WTC11 (cell line): ENCODE measurements at regions not wholly inside any gene's neighbourhood (a gene's known extent, or its start where the extent isn't known, plus 50 kb on each side); places are given as distances from the start of the nearest gene placed in this dataset.

Experiments
- KAT7 ChIP-seq: sonication (generic); formaldehyde crosslinking; IDR thresholded peaks from 2 replicates; pipeline ENCODE4 v1.8.1; 2023; ENCODE audit warnings: missing genetic modification reagents, mild to moderate bottlenecking, borderline replicate concordance
- MAX ChIP-seq: sonication (generic); formaldehyde crosslinking; IDR thresholded peaks from 2 replicates; pipeline ENCODE4 v1.8.0; 2022; ENCODE audit warnings: mild to moderate bottlenecking, missing genetic modification reagents
- NR2C2 ChIP-seq: sonication (generic); formaldehyde crosslinking; IDR thresholded peaks from 2 replicates; pipeline ENCODE4 v1.8.0; 2022; ENCODE audit warnings: mild to moderate bottlenecking, missing genetic modification reagents
- USF1 ChIP-seq: sonication (generic); formaldehyde crosslinking; IDR thresholded peaks from 2 replicates; pipeline ENCODE4 v1.8.0; 2022; ENCODE audit warnings: mild to moderate bottlenecking, missing genetic modification reagents
- ZNF423 ChIP-seq: fragments of 250-450 bp; sonication (Bioruptor Pico); IDR thresholded peaks from 2 replicates; pipeline ENCODE4 v2.1.2; 2022; ENCODE audit warnings: mild to moderate bottlenecking, moderate library complexity
- TF ChIP-seq, protein P1 (sequence below): fragments of 200-600 bp; IDR thresholded peaks from 2 replicates; pipeline ENCODE4 v1.8.0; 2022; ENCODE audit warnings: antibody characterized with exemption
- TF ChIP-seq, protein P2 (sequence below): sonication (generic); formaldehyde crosslinking; IDR thresholded peaks from 2 replicates; pipeline ENCODE4 v1.8.1; 2023; ENCODE audit warnings: mild to moderate bottlenecking, missing genetic modification reagents, moderate library complexity
- TF ChIP-seq, protein P3 (sequence below): sonication (generic); formaldehyde crosslinking; IDR thresholded peaks from 2 replicates; pipeline ENCODE4 v1.8.1; 2023; ENCODE audit warnings: mild to moderate bottlenecking, missing genetic modification reagents, borderline replicate concordance

DNA sequence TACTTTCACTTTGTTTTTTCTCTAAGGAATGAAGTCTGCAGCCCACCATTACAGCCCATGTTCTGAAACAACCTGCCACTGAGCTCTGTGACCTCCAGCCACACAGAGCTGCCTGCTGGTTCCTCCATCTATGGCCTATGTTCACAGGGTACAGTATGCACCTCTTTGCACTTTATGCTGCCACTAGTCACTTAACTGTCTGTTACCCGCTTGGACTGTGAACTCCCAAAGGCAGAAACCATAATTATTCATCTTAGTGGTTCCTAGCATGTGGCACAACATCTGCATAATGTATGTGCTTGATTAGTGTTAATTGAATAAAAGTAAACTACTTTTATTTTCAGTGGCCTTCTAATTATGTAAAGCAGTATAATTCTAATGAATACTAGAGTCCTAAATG, 95.5 kb upstream of the BET1 start:
- TF ChIP-seq NR2C2 (CRISPR knock-in tag) (no peak), KAT7 (CRISPR knock-in tag) (no peak), MAX (CRISPR knock-in tag) (no peak), USF1 (no peak), ZNF423 (no peak)
- TF ChIP-seq, protein P1, sequence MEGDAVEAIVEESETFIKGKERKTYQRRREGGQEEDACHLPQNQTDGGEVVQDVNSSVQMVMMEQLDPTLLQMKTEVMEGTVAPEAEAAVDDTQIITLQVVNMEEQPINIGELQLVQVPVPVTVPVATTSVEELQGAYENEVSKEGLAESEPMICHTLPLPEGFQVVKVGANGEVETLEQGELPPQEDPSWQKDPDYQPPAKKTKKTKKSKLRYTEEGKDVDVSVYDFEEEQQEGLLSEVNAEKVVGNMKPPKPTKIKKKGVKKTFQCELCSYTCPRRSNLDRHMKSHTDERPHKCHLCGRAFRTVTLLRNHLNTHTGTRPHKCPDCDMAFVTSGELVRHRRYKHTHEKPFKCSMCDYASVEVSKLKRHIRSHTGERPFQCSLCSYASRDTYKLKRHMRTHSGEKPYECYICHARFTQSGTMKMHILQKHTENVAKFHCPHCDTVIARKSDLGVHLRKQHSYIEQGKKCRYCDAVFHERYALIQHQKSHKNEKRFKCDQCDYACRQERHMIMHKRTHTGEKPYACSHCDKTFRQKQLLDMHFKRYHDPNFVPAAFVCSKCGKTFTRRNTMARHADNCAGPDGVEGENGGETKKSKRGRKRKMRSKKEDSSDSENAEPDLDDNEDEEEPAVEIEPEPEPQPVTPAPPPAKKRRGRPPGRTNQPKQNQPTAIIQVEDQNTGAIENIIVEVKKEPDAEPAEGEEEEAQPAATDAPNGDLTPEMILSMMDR = no peak
- TF ChIP-seq, protein P2, sequence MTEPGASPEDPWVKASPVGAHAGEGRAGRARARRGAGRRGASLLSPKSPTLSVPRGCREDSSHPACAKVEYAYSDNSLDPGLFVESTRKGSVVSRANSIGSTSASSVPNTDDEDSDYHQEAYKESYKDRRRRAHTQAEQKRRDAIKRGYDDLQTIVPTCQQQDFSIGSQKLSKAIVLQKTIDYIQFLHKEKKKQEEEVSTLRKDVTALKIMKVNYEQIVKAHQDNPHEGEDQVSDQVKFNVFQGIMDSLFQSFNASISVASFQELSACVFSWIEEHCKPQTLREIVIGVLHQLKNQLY = no peak
- TF ChIP-seq, protein P3, sequence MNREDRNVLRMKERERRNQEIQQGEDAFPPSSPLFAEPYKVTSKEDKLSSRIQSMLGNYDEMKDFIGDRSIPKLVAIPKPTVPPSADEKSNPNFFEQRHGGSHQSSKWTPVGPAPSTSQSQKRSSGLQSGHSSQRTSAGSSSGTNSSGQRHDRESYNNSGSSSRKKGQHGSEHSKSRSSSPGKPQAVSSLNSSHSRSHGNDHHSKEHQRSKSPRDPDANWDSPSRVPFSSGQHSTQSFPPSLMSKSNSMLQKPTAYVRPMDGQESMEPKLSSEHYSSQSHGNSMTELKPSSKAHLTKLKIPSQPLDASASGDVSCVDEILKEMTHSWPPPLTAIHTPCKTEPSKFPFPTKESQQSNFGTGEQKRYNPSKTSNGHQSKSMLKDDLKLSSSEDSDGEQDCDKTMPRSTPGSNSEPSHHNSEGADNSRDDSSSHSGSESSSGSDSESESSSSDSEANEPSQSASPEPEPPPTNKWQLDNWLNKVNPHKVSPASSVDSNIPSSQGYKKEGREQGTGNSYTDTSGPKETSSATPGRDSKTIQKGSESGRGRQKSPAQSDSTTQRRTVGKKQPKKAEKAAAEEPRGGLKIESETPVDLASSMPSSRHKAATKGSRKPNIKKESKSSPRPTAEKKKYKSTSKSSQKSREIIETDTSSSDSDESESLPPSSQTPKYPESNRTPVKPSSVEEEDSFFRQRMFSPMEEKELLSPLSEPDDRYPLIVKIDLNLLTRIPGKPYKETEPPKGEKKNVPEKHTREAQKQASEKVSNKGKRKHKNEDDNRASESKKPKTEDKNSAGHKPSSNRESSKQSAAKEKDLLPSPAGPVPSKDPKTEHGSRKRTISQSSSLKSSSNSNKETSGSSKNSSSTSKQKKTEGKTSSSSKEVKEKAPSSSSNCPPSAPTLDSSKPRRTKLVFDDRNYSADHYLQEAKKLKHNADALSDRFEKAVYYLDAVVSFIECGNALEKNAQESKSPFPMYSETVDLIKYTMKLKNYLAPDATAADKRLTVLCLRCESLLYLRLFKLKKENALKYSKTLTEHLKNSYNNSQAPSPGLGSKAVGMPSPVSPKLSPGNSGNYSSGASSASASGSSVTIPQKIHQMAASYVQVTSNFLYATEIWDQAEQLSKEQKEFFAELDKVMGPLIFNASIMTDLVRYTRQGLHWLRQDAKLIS (CRISPR knock-in tag) = no peak
